Panc1 (cell line): ENCODE measurements at regions not wholly inside any gene's neighbourhood (a gene's known extent, or its start where the extent isn't known, plus 50 kb on each side); places are given as distances from the start of the nearest gene placed in this dataset.

Experiments used
- CTCF ChIP-seq: fragments of 450-650 bp; IDR thresholded peaks from 2 replicates; pipeline ENCODE4 v1.5.1; 2017; ENCODE audit warnings: mild to moderate bottlenecking
- POLR2AphosphoS5 ChIP-seq: IDR thresholded peaks from 2 replicates; pipeline ENCODE4 v1.6.1; 2012; ENCODE audit warnings: mild to moderate bottlenecking, low read depth, low read length, moderate library complexity
- TCF7L2 ChIP-seq: IDR thresholded peaks from 2 replicates; pipeline ENCODE4 v1.6.1; 2011; ENCODE audit warnings: mild to moderate bottlenecking, low read depth, low read length, inconsistent platforms

GRCh38 chr12:89840162-89840922, 131.7 kb upstream of the ATP2B1 start:
- TF ChIP-seq CTCF = no peak
- TF ChIP-seq TCF7L2 = no peak
- TF ChIP-seq POLR2AphosphoS5 = no peak
